ENCODE measurements at regions not wholly inside any gene's neighbourhood (a gene's known extent, or its start where the extent isn't known, plus 50 kb on each side); places are given as distances from the start of the nearest gene placed in this dataset.

DNA sequence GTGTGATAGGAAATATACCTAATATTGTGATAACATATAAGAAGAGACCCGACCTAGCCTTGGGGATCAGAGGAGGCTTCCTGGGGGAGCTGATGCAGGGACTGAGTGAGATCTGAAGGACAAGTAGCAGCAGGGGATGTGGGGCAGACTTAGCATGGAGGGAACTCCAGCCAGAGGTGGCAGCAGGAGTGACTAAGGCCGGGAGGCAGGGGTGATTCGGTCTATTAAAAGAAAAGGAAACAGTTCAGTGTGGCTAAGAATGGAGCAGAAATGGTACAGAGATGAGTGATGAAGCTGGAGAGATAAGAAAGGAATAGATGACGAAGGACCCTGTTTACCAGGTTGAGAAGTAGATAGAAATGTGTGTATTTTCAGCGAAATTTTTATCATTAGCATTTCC is 408.8 kb downstream of the ENC1 start:
- TF ChIP-seq CTCF (IDR thresholded peaks at IDR 0.05), result no peak
- TF ChIP-seq POLR2A (IDR thresholded peaks at IDR 0.05), result no peak

Data from ovary (tissue), 3 donors.